ENCODE measurements at regions not wholly inside any gene's neighbourhood (a gene's known extent, or its start where the extent isn't known, plus 50 kb on each side); places are given as distances from the start of the nearest gene placed in this dataset.

GRCh38 chr18:11249391-11249790 lies 100.0 kb upstream of the PIEZO2 start:
- no peak for TF ChIP-seq CTCF (IDR thresholded peaks at IDR 0.05 in 2 of 3, conservative IDR thresholded peaks at IDR 0.05 in 1 of 3; ENCODE audit: borderline replicate concordance in 1 of 3, insufficient read depth in 1 of 3, low read depth in 2 of 3, low read length in 2 of 3)
- no peak for TF ChIP-seq RAD21 (IDR thresholded peaks at IDR 0.05; ENCODE audit: low read depth)
- TF ChIP-seq POLR2A (IDR thresholded peaks at IDR 0.05; ENCODE audit: borderline replicate concordance, extremely low read depth, insufficient read depth, insufficient read length): no peak
- no peak for TF ChIP-seq POLR2AphosphoS5 (IDR thresholded peaks at IDR 0.05; ENCODE audit: low read depth, low read length)
- TF ChIP-seq CEBPB (IDR thresholded peaks at IDR 0.05; ENCODE audit: low read depth): no peak
- TF ChIP-seq FOSL1 (IDR thresholded peaks at IDR 0.05; ENCODE audit: low read depth): no peak
- TF ChIP-seq EZH2 (IDR thresholded peaks at IDR 0.05): no peak
- TF ChIP-seq EGR1 (IDR thresholded peaks at IDR 0.05; ENCODE audit: low read depth): no peak
- TF ChIP-seq ATF3 (IDR thresholded peaks at IDR 0.05): no peak
- no peak for TF ChIP-seq REST (IDR thresholded peaks at IDR 0.05; ENCODE audit: low read depth)
- TF ChIP-seq ZBTB33 (IDR thresholded peaks at IDR 0.05; ENCODE audit: extremely low read depth, insufficient replicate concordance, low read length): no peak

All from HCT116 (cell line).